Retinal pigment epithelial cell (primary cell): ENCODE measurements at regions not wholly inside any gene's neighbourhood (a gene's known extent, or its start where the extent isn't known, plus 50 kb on each side); places are given as distances from the start of the nearest gene placed in this dataset.

Source experiments
- DNase-seq: peaks from one replicate; pipeline ENCODE4 v3.0.0-alpha.2; 2010; ENCODE audit warnings: low read depth
- H3K4me3 ChIP-seq: 2 replicates; pipeline ENCODE4 v1.5.1; 2011; ENCODE audit warnings: mild to moderate bottlenecking, low read length, control low read depth, moderate library complexity
- CTCF ChIP-seq: conservative IDR thresholded peaks from 2 replicates; pipeline ENCODE4 v1.5.1; 2011; ENCODE audit warnings: low read depth, low read length, control low read depth, inconsistent platforms

- TF ChIP-seq CTCF, result no peak
Observed at GRCh38 chr9:1235650-1236049, 185.5 kb downstream of the DMRT2 start.

GRCh38 chr9:1236061-1236460 is 185.9 kb downstream of the DMRT2 start:
- H3K4me3 ChIP-seq, result no peak overlapping the region
- DNase-seq, result no peak
- no peak for TF ChIP-seq CTCF

More at GRCh38 chr9:1235650-1236049, 185.5 kb downstream of the DMRT2 start:
- no peak overlapping the region for H3K4me3 ChIP-seq
- no peak for DNase-seq

- H3K4me3 ChIP-seq, result no peak overlapping the region
- DNase-seq, result no peak
- no peak for TF ChIP-seq CTCF
Observed at GRCh38 chr9:1238407-1238806, 188.2 kb downstream of the DMRT2 start.

GRCh38 chr9:1248743-1249142 is 198.6 kb downstream of the DMRT2 start:
- no peak overlapping the region for H3K4me3 ChIP-seq
- DNase-seq, result no peak
- no peak for TF ChIP-seq CTCF

- TF ChIP-seq CTCF, result no peak
- no peak overlapping the region for H3K4me3 ChIP-seq
- no peak for DNase-seq
Observed at GRCh38 chr9:1253064-1253979, 203.2 kb downstream of the DMRT2 start.

GRCh38 chr9:1254071-1254470 is 203.9 kb downstream of the DMRT2 start:
- no peak for DNase-seq
- no peak for TF ChIP-seq CTCF
- H3K4me3 ChIP-seq, result no peak overlapping the region

- no peak for DNase-seq
- no peak for TF ChIP-seq CTCF
- no peak overlapping the region for H3K4me3 ChIP-seq
Observed at GRCh38 chr9:1256178-1256577, 206.0 kb downstream of the DMRT2 start.
